Fibroblast of villous mesenchyme (primary cell): ENCODE measurements at regions not wholly inside any gene's neighbourhood (a gene's known extent, or its start where the extent isn't known, plus 50 kb on each side); places are given as distances from the start of the nearest gene placed in this dataset.

ENCODE experiments used
- DNase-seq: peaks from one replicate; pipeline ENCODE4 v3.0.0-alpha.2; 2010; ENCODE audit warnings: low read depth
- H3K4me3 ChIP-seq: 2 replicates; pipeline ENCODE4 v1.5.1; 2011; ENCODE audit warnings: low read depth, mild to moderate bottlenecking, low read length
- CTCF ChIP-seq: IDR thresholded peaks from 2 replicates; pipeline ENCODE4 v1.5.1; 2012; ENCODE audit warnings: low read depth, mild to moderate bottlenecking, low read length; ENCODE audit not compliant: insufficient read depth

DNA sequence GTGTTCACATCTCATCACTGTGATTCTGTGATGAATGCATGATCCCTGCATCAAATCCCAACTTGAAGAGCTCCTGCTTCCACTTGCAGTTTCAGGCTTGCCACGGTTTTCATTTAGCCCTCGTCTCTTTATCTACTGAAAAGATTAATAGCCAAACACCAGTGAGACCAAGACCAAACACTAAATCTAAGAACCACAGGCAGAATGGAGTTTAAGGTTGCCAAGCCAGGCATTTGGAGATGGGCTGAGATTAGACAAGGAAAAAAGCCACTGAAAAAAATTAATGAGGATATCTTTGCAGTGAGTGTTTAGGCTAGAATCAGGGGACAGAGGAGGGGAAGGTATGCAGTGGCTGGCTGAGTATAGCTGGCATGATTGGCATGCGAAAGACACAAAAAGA lies 227.2 kb upstream of the BLID start:
- peak; percentile 65 for DNase-seq

DNA sequence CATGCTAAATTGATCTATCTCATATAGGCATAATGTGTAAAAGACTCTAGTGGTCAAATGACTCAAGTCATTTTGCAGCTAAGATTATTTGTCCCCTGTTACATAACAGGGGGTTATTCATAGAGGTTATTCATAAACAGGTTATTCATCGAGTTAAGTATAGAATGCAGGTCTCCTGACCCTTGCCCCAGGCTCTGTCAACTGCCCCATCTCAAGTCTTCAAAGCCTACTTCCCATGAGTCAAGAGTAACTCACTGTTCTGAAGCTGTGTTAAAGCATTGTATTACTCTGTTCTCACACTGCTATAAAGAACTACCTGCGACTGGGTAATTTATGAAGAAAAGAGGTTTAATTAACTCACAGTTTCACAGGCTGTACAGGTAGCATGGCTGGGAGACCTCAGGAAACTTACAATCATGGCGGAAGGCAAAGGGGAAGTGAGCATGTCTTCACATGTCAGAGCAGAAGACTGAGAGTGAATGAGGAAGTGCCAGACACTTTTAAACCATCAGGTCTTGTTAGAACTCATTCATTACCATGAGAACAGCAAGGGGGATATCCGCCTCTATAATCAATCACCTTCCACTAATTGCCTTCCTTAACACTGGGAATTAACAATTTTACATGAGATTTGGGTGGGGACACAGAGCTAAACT lies 226.2 kb upstream of the BLID start:
- no peak for DNase-seq
- H3K4me3 ChIP-seq = no peak overlapping the region
- TF ChIP-seq CTCF = no peak

More for the DNA sequence above, 227.2 kb upstream of the BLID start:
- no peak for TF ChIP-seq CTCF
- no peak overlapping the region for H3K4me3 ChIP-seq

DNA sequence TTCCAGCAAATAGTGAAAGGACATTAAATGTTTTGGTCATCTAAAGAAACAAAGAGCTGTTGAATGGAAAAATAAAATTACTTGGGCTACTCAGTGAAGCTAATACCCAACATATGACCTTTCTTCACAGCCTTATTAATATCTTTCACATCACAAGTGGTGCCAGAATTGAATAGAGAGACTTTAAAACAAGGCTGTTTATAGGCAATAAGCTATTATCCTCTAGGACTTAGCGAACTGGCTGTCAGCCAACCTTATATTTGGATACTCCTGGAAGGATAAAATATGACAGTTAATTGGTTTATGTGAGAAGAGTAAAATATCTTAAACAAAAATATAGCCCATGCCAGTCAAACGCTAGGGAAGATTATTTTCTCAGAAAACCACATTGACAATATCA lies 225.5 kb upstream of the BLID start:
- no peak for DNase-seq
- no peak overlapping the region for H3K4me3 ChIP-seq
- TF ChIP-seq CTCF = no peak

DNA sequence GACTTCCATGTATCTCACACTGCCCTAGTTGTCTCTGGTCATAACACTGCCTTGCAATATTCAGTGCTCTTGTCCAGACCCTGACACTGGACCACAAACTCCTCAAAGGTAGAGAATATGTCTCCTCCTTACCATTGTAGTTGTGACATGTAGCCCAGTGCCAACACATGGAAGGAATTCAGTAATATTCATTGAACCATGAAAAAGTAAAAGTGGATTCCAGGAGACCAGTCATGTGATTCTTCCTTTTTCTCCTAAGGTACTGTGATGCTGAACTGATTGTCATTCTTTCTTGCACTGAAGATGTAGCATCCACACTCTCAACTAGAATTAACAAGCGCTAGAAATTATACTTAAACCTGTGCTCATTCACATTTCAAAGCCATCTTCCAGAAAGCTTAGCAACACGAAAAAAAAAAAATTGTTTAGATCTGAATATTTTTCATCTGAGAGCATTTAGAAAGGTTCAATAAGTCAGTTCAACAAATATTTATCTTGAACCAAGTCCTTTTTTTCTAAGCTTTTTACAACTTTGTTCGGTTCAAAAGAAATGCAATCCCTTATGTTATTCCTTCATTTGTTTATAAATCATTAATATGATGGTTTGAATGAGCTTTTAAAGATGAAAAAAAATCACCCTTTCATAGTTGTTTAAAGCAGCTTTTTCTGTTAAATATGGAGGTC lies 224.7 kb upstream of the BLID start:
- no peak for TF ChIP-seq CTCF
- no peak overlapping the region for H3K4me3 ChIP-seq
- DNase-seq = no peak

DNA sequence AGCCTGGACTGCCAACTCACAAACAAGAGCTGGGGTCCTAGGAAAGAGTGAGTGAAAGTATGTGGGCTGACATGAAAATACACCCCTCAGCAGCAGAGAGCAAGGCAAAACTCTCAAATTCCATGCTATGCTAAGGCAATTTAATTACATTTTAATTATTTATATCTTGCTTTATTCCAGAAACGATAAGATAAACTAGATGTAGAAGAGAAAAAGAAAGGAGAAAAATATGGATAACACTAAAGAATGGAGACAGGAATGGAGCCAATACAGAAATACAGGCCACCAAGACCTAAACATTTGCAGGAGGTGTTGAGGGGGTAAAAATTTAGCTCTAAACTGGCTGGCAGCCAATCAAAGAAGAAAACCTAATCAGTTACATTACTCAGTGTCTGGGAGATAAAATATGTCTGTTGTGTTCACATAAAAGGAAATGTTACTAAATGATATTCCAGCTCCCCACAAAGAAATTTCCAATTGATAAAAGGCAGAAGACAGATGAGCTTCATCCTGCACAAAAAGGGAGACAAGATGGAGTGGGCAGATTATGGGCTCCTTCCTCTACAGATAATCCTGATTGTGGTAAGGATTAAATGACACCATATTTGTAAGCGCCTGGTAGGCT lies 223.5 kb upstream of the BLID start:
- TF ChIP-seq CTCF = no peak
- DNase-seq = no peak
- H3K4me3 ChIP-seq = no peak overlapping the region

DNA sequence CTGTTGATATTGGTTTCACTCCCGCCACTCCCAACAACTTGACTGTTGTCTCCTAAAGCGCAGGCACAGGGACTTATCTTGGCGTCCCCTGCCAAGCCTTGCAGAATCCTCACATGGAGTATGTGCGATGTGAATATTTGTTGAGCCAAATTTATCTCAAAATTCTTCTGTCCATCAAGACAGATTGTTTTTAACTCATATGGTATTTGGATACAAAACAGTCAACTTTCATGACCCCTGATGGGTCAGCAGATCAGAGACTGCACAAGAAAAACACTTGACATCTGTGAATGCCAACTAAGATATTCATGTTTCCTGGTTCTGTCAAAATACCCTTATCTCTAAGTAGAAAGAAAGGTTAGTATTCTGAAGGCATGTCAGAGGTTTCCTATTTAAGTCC lies 221.7 kb upstream of the BLID start:
- no peak for DNase-seq
- no peak overlapping the region for H3K4me3 ChIP-seq
- no peak for TF ChIP-seq CTCF

- no peak for TF ChIP-seq CTCF
- H3K4me3 ChIP-seq = no peak overlapping the region
- no peak for DNase-seq
These were observed 221.2 kb upstream of the BLID start for GRCh38 chr11:122337241-122337640.
